DND-41 (cell line): ENCODE measurements at regions not wholly inside any gene's neighbourhood (a gene's known extent, or its start where the extent isn't known, plus 50 kb on each side); places are given as distances from the start of the nearest gene placed in this dataset.

Source experiments
- ATAC-seq: fragments of 200-7000 bp; cut with Tn5 transposase; 3 replicates; pipeline ENCODE4 v1.9.1; 2021; ENCODE audit warnings: low read depth; ENCODE audit not compliant: insufficient read depth
- DNase-seq: peaks from one replicate; pipeline ENCODE4 v3.0.0-alpha.2; 2020
- H2AFZ ChIP-seq: 2 replicates; pipeline ENCODE4 v1.6.0; 2012; ENCODE audit warnings: low read depth, low read length
- H3K27ac ChIP-seq: 2 replicates; pipeline ENCODE4 v1.5.1; 2012; ENCODE audit warnings: low read length, inconsistent platforms
- H3K27me3 ChIP-seq: fragments of 200-600 bp; sonication (generic); 2 replicates; pipeline ENCODE4 v1.6.0; 2012; ENCODE audit warnings: low read length, mild to moderate bottlenecking, inconsistent platforms; ENCODE audit not compliant: insufficient read depth, poor library complexity
- H3K36me3 ChIP-seq: 2 replicates; pipeline ENCODE4 v1.5.1; 2012; ENCODE audit warnings: low read length, inconsistent platforms; ENCODE audit not compliant: insufficient read depth
- H3K4me1 ChIP-seq: 2 replicates; pipeline ENCODE4 v1.5.1; 2012; ENCODE audit warnings: mild to moderate bottlenecking, low read length; ENCODE audit not compliant: insufficient read depth
- H3K4me2 ChIP-seq: 2 replicates; pipeline ENCODE4 v1.6.0; 2012; ENCODE audit warnings: mild to moderate bottlenecking, moderate library complexity, low read length, inconsistent platforms; ENCODE audit not compliant: insufficient read depth
- H3K4me3 ChIP-seq, 2 experiments: fragments of 200-600 bp in 1 of 2; shearing (Covaris generic) in 1 of 2; 2 replicates each; pipeline ENCODE4 v1.5.1; 2012 to 2016; ENCODE audit warnings: inconsistent platforms in 2 of 2, low read length in 2 of 2, mild to moderate bottlenecking in 2 of 2, low read depth in 1 of 2, moderate library complexity in 1 of 2
- H3K79me2 ChIP-seq: 2 replicates; pipeline ENCODE4 v1.6.0; 2012; ENCODE audit warnings: low read length, inconsistent platforms; ENCODE audit not compliant: insufficient read depth
- H3K9ac ChIP-seq: 2 replicates; pipeline ENCODE4 v1.6.0; 2012; ENCODE audit warnings: low read depth, mild to moderate bottlenecking, inconsistent platforms, low read length, moderate library complexity
- H3K9me3 ChIP-seq: 2 replicates; pipeline ENCODE4 v1.5.1; 2012; ENCODE audit warnings: low read length, moderate library complexity, mild to moderate bottlenecking, inconsistent platforms; ENCODE audit not compliant: insufficient read depth, severe bottlenecking
- H4K20me1 ChIP-seq: 2 replicates; pipeline ENCODE4 v1.6.0; 2012; ENCODE audit warnings: low read length; ENCODE audit not compliant: insufficient read depth
- EZH2 ChIP-seq: IDR thresholded peaks from 3 replicates; pipeline ENCODE4 v1.6.1; 2012; ENCODE audit warnings: borderline replicate concordance, low read depth, mild to moderate bottlenecking, moderate library complexity, low read length, inconsistent platforms; ENCODE audit not compliant: severe bottlenecking
- TF ChIP-seq, protein P1 (sequence below): IDR thresholded peaks from 2 replicates; pipeline ENCODE4 v1.5.1; 2012; ENCODE audit warnings: borderline replicate concordance, low read length, moderate library complexity, mild to moderate bottlenecking; ENCODE audit not compliant: poor library complexity, severe bottlenecking; ENCODE audit errors: extremely low read depth

GRCh38 chr7:15143936-15144335, 241.4 kb upstream of the DGKB start:
- Histone ChIP-seq H3K9me3 (no peaks in the 10 kb centered on the region), H3K4me2 (no peak overlapping the region), H3K79me2 (no peaks in the 10 kb centered on the region), H3K9ac (no peak overlapping the region), H3K4me1 (no peaks in the 10 kb centered on the region), H3K4me3 (no peak overlapping the region), H3K36me3 (no peaks in the 10 kb centered on the region), H3K27ac (no peak overlapping the region), H2AFZ (no peak overlapping the region), H4K20me1 (no peaks in the 10 kb centered on the region), H3K27me3 (no peaks in the 10 kb centered on the region)
- TF ChIP-seq, protein P1, sequence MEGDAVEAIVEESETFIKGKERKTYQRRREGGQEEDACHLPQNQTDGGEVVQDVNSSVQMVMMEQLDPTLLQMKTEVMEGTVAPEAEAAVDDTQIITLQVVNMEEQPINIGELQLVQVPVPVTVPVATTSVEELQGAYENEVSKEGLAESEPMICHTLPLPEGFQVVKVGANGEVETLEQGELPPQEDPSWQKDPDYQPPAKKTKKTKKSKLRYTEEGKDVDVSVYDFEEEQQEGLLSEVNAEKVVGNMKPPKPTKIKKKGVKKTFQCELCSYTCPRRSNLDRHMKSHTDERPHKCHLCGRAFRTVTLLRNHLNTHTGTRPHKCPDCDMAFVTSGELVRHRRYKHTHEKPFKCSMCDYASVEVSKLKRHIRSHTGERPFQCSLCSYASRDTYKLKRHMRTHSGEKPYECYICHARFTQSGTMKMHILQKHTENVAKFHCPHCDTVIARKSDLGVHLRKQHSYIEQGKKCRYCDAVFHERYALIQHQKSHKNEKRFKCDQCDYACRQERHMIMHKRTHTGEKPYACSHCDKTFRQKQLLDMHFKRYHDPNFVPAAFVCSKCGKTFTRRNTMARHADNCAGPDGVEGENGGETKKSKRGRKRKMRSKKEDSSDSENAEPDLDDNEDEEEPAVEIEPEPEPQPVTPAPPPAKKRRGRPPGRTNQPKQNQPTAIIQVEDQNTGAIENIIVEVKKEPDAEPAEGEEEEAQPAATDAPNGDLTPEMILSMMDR = no peak
- ATAC-seq (no peak), DNase-seq (no peak)

DNA sequence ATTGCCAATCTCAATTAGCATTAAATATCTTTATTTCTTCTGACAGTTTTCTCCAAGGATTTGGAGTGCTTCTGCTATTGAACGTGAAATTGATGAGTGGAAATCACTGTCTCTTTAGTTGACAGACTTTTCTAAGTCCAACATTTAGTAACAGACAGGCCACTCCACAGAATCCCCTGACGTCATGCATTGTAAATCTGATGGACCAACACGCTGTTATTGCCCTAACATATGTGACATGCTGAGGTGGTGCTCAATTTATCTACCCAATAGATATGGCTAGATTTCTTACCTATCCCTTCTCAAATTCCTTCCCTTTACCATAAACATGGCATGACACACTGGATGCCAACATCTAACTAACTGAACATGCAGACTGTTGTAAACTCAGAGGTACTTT, 240.6 kb upstream of the DGKB start:
- Histone ChIP-seq H3K79me2 (no peaks in the 10 kb centered on the region), H3K27me3 (no peaks in the 10 kb centered on the region), H4K20me1 (no peaks in the 10 kb centered on the region), H3K4me3 (no peak overlapping the region), H3K4me1 (no peaks in the 10 kb centered on the region), H3K36me3 (no peaks in the 10 kb centered on the region), H3K9me3 (no peaks in the 10 kb centered on the region), H2AFZ (no peak overlapping the region), H3K27ac (no peak overlapping the region), H3K4me2 (no peak overlapping the region), H3K9ac (no peak overlapping the region)
- DNase-seq (no peak), ATAC-seq (no peak)
- TF ChIP-seq, protein P1 = no peak
- no peak for TF ChIP-seq EZH2

DNA sequence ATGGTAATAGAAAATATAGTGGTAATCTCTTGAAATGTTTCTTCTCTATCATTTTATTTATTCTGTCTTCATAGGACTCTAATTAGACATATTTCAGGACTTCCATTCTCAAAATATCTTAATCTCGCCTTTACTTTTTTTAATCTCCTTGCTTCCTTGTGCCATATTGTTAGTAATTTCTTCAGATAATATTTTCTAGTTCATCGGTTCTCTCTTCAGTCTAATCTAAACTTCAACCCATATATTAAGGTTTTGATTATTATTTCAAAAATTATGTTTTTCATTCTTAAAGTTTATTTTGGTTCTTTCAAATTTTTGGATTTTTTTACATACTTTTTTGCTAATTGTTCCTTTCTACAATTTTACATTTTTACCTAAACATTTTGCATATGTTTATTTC, 237.9 kb upstream of the DGKB start:
- H3K9me3 ChIP-seq = no peaks in the 10 kb centered on the region
- H3K4me3 ChIP-seq = no peak overlapping the region
- no peak for TF ChIP-seq EZH2
- TF ChIP-seq, protein P1 = no peak
- no peaks in the 10 kb centered on the region for H4K20me1 ChIP-seq
- no peaks in the 10 kb centered on the region for H3K27me3 ChIP-seq
- no peaks in the 10 kb centered on the region for H3K4me1 ChIP-seq
- H2AFZ ChIP-seq = no peak overlapping the region
- ATAC-seq (no peak), DNase-seq (no peak)
- H3K27ac ChIP-seq = no peak overlapping the region
- H3K9ac ChIP-seq = no peak overlapping the region
- H3K36me3 ChIP-seq = no peaks in the 10 kb centered on the region
- H3K4me2 ChIP-seq = no peak overlapping the region
- H3K79me2 ChIP-seq = no peaks in the 10 kb centered on the region

GRCh38 chr7:15131661-15132060, 229.1 kb upstream of the DGKB start:
- Histone ChIP-seq H3K79me2 (no peaks in the 10 kb centered on the region), H3K36me3 (no peaks in the 10 kb centered on the region), H4K20me1 (no peaks in the 10 kb centered on the region), H3K9me3 (no peaks in the 10 kb centered on the region), H3K27ac (no peak overlapping the region), H2AFZ (no peak overlapping the region), H3K4me2 (no peak overlapping the region), H3K9ac (no peak overlapping the region), H3K4me1 (no peaks in the 10 kb centered on the region), H3K27me3 (no peaks in the 10 kb centered on the region), H3K4me3 (no peak overlapping the region)
- DNase-seq = no peak
- no peak for TF ChIP-seq EZH2
- TF ChIP-seq, protein P1 = no peak
- no peak for ATAC-seq
